HUDEP-2 (cell line): ENCODE measurements at regions not wholly inside any gene's neighbourhood (a gene's known extent, or its start where the extent isn't known, plus 50 kb on each side); places are given as distances from the start of the nearest gene placed in this dataset.

ENCODE experiments used
- DNase-seq, 76 experiments: peaks; one replicate each; lab custom pipeline; 2025; ENCODE audit not compliant: unreplicated experiment in 76 of 76; lab: John Stamatoyannopoulos, UW

DNA sequence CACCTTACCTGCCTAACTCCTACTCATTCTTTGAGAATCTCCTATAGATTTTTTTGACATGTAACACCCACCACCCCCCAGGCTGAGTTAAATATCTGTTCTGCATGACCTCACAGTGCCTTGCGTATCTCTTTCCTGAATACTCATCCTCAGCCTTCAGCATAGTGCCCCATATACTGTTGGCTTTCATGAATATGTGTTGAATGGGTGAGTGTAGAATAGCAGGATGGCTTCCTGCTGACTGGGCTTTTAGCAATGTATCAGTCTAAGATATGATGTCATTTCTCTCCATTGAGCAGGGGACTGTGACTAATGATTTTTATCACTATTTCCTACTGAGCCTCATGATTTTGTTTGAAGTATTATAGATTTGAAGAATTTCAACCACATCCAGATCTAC is 361.6 kb upstream of the MARCKS start:
- no peak for DNase-seq

DNA sequence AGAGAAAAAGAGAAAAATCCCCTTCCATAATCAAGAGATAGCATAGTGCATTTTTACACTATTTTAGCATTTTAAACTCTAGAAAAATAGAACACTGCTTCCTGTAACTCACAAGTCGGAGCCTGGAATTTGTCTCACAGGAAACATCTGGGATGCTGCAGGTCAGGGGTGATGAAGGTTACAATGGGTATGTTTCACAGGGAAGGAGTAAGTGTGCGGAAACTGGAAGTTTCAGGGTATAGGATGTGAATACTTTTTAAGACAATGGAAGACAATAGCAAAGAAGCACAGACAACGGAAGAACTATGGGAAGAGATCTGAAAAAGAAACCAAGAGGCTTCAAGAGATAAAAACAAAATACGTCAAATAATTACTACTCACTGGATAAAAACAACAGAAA is 361.0 kb upstream of the MARCKS start:
- DNase-seq, result no peak

- no peak for DNase-seq
These were observed 356.9 kb upstream of the MARCKS start for GRCh38 chr6:113500221-113500620.

DNA sequence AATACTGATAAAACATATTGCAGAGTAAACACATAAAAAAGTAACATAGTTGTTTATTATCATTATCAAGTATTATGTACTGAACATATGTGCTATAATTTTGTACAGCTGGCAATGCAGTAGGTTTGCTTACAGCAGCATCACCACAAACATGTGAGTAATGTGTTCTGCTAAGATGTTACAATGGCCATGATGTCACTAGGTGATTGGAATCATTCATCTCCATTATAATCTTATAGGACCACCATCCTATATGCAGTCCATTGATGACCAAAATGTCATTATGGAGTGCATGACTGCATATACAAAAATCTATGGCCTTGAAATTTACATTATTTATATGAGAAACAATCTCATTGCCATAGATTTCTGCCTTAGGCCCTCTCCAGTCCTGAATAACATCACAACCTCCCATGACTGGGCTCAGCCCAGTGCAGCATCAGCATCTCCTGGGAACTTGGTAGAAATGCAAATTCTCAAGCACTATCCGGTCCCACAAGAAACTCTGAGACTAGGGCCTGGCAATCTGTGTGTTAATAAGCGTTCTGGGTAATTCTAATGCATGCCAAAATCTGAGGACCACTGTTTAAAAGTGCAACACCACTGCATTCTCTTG is 352.0 kb upstream of the MARCKS start:
- DNase-seq, result no peak

GRCh38 chr6:113508249-113508648 is 348.9 kb upstream of the MARCKS start:
- DNase-seq, result no peak

DNA sequence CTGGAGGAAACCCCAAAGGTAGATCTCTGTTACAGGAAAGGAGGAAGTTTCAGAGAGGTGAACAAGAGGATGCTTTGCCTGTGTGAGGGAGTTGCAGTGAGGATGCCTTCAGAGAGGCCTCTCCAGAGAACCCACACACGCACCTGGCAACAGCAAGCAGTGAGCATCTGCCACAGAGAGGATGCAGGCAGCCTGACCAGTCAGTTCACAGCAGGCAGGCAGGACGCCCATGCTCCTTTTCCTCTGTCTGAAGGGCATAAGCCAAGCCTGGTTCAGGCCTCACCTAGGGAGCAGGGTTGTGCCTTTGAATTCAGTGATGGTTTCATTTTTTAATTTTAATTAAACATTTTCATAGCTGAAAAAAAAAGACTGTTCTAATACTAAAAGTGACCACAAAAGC is 346.0 kb upstream of the MARCKS start:
- DNase-seq, result no peak

DNA sequence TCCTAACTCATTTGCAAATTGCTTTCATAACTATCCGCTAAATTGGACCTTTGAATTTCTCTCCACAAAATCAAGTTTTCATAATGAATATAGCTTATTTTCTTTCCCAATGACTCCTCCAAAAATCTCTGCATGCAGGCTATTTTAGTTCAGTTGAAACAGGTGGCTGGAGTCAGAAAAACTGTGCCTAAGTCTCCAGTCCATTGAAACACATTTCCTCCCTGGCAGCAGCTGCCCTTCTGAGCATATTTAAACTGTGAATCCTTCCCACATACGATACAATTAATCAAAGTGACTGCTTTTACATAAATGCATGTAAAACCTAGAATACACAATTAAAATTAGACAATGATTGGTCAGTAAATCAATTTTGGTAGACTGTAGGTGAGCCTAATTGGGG is 344.6 kb upstream of the MARCKS start:
- no peak for DNase-seq

- no peak for DNase-seq
These were observed 344.1 kb upstream of the MARCKS start for GRCh38 chr6:113513086-113513485.

DNA sequence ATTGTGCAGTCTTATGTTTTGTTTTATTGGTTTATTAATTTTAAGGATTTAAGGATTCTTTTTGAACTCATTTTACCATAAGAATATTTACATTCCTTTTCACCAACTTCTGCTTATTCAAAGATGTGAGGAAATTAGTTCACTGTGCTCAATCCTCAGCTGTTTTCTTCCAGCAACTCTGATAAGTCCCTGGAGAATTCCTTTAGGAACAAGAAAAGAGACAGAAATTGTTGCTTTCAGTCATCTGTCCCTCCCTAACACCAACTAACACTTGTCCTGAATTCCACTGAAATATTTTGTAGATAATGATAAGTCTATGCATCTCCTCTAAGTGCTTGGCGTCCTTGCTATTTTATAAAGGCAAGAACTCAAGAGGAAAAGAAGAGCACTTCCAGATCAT is 334.8 kb upstream of the MARCKS start:
- no peak for DNase-seq

DNA sequence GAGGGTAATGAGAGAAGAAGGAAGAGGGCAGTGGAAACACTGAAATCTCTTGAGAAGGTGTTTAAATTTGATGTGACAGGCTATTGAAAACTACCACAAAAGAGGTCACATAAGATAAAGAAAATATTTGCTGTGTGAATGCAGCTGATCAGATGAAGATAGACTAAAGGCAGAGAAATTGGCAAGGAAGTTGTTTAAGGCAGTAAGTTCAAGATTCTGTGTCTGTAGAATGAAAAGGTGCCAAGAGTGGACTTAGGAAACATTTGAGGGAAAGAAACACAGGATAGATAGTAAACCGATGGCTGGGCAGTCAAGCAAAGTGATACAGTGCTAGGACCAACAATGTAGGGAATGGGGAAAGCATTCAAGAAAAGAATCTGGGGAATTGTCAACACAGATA is 332.3 kb upstream of the MARCKS start:
- DNase-seq, result no peak

DNA sequence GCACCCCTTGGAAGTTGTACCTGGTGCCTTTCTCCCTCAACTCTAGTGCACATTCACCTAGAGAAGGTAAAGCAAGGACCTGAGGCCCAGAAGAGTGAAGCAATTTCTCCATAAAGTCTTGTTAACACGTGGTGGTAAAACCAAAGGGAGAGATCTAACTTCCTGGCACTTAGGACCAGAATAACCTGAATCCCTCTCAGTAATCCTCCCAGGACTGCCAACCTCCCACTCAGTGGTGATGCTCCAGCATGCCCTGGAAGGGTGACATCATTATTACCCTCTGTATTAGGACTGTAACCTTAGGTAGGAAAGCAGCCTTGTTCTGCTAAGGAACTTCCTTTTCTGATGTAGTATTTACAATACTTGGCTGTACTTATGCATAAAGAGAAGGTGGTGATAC is 330.6 kb upstream of the MARCKS start:
- no peak for DNase-seq

DNA sequence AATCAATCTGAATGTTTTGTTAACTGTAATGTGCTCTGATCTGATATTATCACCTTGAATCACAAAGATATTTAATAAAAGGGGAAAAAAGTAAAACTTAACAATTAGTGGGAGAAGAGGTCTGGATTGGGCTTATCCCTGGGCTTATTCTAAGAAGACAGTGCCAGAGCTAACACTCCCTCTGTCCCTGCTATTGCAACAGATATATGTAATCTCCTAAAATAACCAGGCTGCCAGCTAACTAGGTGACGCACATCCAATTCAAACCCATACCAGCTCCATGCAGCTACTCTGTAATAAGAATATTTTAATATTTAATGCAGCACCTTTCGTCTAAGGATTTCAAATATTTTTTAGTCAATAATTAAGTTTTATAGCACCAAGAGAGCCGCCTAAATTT is 330.1 kb upstream of the MARCKS start:
- no peak for DNase-seq

DNA sequence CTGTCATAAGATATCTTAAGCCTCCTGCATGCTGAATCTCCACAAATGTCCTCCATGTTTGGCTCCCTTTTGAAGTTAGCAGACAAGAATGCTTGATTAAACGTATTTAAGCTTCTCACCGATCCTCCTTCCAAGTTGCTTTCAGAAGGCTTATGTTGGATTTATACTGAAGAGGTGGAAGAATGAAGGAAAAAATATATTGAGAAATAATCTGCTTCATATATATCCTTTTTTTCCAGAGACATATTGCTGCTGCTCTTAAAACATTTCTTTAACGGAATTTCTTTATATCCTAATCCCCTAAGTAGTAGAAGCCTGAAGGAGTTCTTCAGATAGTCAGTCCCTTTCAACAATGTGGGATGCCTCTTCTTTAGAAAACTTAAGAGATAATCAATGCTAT is 329.0 kb upstream of the MARCKS start:
- no peak for DNase-seq

- DNase-seq, result no peak
These were observed 327.9 kb upstream of the MARCKS start for GRCh38 chr6:113529196-113529595.

DNA sequence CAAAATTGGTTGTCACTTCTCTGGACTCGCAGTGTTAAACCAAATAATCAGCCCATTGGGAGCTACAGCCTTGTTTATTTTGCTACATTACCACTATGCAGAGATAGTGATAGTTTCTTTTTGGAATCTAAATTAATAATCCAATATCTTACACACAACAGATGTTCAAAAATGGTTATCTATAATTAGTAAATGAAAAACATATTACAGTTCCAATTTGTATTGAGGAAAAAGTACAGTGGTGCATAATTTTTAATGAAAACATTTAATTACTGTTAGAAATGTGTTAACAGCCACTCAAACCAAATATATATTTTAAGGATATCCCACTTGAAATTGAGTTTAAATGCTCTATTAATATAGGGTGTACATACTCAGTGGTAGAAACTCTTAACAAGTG is 327.3 kb upstream of the MARCKS start:
- no peak for DNase-seq

DNA sequence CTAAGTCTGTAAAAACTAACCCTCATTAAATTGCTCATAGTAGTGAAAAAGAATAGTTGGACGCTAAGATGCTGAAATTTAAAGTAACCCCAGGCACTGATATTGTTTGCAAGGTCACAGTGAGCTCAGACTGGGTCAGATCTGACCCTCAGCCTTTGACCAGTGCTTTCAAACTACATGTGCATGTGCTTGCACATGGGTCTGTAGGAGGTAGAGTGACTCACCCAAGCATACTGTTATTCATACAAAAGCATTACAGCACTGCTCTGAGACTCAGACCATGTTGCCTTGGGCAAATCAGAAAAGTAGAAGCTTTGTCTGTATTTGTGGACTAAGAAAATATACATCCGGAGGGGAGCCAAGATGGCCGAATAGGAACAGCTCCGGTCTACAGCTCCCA is 326.4 kb upstream of the MARCKS start:
- no peak for DNase-seq

DNA sequence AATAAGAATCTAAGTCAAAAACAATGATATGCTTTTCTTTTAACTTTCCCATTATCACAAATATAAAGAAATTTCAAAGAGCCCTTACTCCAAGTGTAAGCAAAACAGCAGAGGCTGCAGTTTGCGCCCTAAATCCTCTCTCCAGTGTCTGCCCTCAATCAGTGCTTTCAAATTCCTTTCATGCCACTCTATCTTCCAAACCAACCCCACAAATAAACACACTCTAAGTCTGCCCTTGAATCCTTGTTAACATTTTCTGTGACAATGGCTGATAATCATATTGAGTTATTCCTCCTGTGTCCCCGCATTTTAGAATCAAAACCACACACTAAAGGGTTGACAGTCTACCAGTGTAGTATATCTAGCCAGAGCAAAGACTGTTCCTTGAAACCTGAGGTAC is 317.9 kb upstream of the MARCKS start:
- DNase-seq, result no peak

DNA sequence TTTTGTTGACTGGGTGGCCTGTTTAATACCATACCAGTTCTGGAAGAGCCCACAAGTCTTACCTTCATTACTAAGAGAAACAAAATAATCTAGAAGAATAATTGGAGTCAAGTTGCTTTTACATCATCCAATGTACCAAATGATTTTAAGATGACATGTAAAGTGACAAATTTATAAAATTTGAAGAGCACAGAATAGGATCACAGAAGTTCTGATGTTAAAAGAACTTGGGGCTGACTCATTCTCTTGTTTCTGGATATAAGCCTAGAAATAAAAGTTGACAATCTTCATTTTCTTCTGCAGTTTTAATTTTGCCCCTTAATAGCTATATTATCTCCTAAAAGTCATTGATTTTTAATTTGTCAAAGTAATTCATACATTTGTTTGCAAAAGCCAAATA is 317.5 kb upstream of the MARCKS start:
- no peak for DNase-seq

GRCh38 chr6:113540466-113540865 is 316.7 kb upstream of the MARCKS start:
- no peak for DNase-seq

GRCh38 chr6:113551168-113551567 is 306.0 kb upstream of the MARCKS start:
- no peak for DNase-seq

- DNase-seq, result no peak
These were observed 300.4 kb upstream of the MARCKS start for GRCh38 chr6:113556775-113557174.

DNA sequence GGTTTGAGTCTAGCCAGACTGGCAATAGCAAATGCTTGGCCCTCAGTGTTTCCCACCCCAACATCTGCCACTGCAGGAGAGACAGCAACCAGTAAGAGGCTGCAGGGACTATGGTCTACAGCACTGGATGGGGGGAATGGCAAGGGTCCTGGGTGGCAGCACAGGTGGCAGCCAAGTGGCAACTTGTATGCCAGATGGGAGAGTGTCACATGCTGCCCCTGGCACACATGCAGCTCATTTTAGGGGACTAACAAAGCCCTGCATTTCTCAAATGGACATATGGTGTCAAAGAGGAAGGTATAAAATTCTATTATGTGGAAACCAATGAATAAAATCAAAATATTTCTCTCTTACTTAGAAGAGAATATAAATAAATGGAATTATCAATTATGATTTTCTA is 298.7 kb upstream of the MARCKS start:
- DNase-seq, result no peak

DNA sequence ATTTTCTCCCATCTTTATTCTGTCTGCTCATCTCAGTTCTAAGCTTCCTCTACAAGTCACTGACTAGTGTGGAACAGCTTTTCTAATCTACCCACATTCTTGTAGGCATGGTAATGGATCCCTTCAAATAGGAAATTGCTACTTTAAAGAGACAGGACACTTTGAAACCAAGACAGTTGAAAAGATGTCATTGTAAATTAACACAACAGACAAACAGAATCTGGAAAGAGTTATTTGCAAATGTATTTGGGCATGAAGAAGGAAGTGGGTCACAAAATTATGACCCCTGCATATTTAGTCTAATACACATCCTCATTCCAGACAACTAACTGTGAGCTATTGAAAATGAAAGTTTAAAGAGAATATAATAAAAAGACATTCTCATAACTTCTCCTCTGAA is 298.2 kb upstream of the MARCKS start:
- no peak for DNase-seq
